H9 (cell line): ENCODE measurements at regions not wholly inside any gene's neighbourhood (a gene's known extent, or its start where the extent isn't known, plus 50 kb on each side); places are given as distances from the start of the nearest gene placed in this dataset.
"Not testable (repeated sequence)": the region's sequence is repeated elsewhere in the genome, so short reads cannot be mapped to it uniquely, and the experiment has no call there.

Source experiments
- DNase-seq: peaks from one replicate; pipeline ENCODE4 v3.0.0-alpha.2; 2017
- H2AFZ ChIP-seq: one replicate; pipeline ENCODE4 v1.6.1; 2013; ENCODE audit warnings: mild to moderate bottlenecking, low read length, control low read depth, moderate library complexity
- H2AK5ac ChIP-seq: 2 replicates; pipeline ENCODE4 v1.6.1; 2013; ENCODE audit warnings: low read length, control low read depth, mixed read lengths; ENCODE audit not compliant: insufficient read length
- H2BK120ac ChIP-seq: one replicate; pipeline ENCODE4 v1.6.1; 2013; ENCODE audit warnings: low read depth, mild to moderate bottlenecking, low read length, control low read depth, inconsistent platforms; ENCODE audit not compliant: poor library complexity, severe bottlenecking
- H2BK12ac ChIP-seq: 2 replicates; pipeline ENCODE4 v1.6.1; 2013; ENCODE audit warnings: low read length, control low read depth, mixed read lengths, low read depth; ENCODE audit not compliant: insufficient read length
- H2BK15ac ChIP-seq: 2 replicates; pipeline ENCODE4 v1.6.1; 2013; ENCODE audit warnings: low read depth, low read length, control low read depth
- H2BK20ac ChIP-seq: one replicate; pipeline ENCODE4 v1.6.1; 2013; ENCODE audit warnings: low read depth, mild to moderate bottlenecking, low read length, control low read depth, inconsistent platforms; ENCODE audit not compliant: poor library complexity, severe bottlenecking
- H2BK5ac ChIP-seq: 2 replicates; pipeline ENCODE4 v1.6.1; 2013; ENCODE audit warnings: low read length, control low read depth, mixed read lengths; ENCODE audit not compliant: insufficient read length
- H3K14ac ChIP-seq: 2 replicates; pipeline ENCODE4 v1.6.1; 2013; ENCODE audit warnings: low read length, control low read depth; ENCODE audit not compliant: insufficient read depth
- H3K18ac ChIP-seq: 2 replicates; pipeline ENCODE4 v1.6.1; 2013; ENCODE audit warnings: low read depth, mild to moderate bottlenecking, mixed read lengths, low read length, control low read depth; ENCODE audit not compliant: insufficient read length
- H3K23ac ChIP-seq: 2 replicates; pipeline ENCODE4 v1.6.1; 2013; ENCODE audit warnings: low read length, control low read depth, mixed read lengths, low read depth; ENCODE audit not compliant: insufficient read length
- H3K23me2 ChIP-seq: 2 replicates; pipeline ENCODE4 v1.6.1; 2013; ENCODE audit warnings: low read depth, mild to moderate bottlenecking, mixed read lengths, low read length, control low read depth; ENCODE audit not compliant: insufficient read length, poor library complexity, severe bottlenecking
- H3K27ac ChIP-seq: 2 replicates; pipeline ENCODE4 v1.5.1; 2013; ENCODE audit warnings: low read length, control low read depth, mixed read lengths, low read depth; ENCODE audit not compliant: insufficient read length
- H3K27me3 ChIP-seq: 2 replicates; pipeline ENCODE4 v1.6.1; 2013; ENCODE audit warnings: low read length, control low read depth, inconsistent platforms; ENCODE audit not compliant: insufficient read depth
- H3K4ac ChIP-seq: 2 replicates; pipeline ENCODE4 v1.6.1; 2013; ENCODE audit warnings: low read depth, mild to moderate bottlenecking, control low read depth, inconsistent platforms, low read length, moderate library complexity
- H3K4me1 ChIP-seq: 2 replicates; pipeline ENCODE4 v1.6.1; 2013; ENCODE audit warnings: low read length, control low read depth, inconsistent platforms; ENCODE audit not compliant: insufficient read depth
- H3K4me2 ChIP-seq: 2 replicates; pipeline ENCODE4 v1.6.1; 2013; ENCODE audit warnings: low read length, control low read depth, mixed read lengths; ENCODE audit not compliant: insufficient read length, insufficient read depth
- H3K56ac ChIP-seq: 2 replicates; pipeline ENCODE4 v1.6.1; 2013; ENCODE audit warnings: low read depth, mild to moderate bottlenecking, mixed read lengths, low read length, control low read depth; ENCODE audit not compliant: insufficient read length
- H3K79me1 ChIP-seq: 2 replicates; pipeline ENCODE4 v1.6.1; 2013; ENCODE audit warnings: low read depth, mild to moderate bottlenecking, moderate library complexity, low read length, control low read depth, inconsistent platforms; ENCODE audit not compliant: insufficient read depth, poor library complexity, severe bottlenecking
- H3K79me2 ChIP-seq: 2 replicates; pipeline ENCODE4 v1.6.1; 2013; ENCODE audit warnings: low read length, control low read depth, inconsistent platforms; ENCODE audit not compliant: insufficient read depth
- H3K9ac ChIP-seq: 2 replicates; pipeline ENCODE4 v1.6.1; 2013; ENCODE audit warnings: low read length, control low read depth, mixed read lengths; ENCODE audit not compliant: insufficient read length; ENCODE audit errors: extremely low read depth
- H3K9me3 ChIP-seq: one replicate; pipeline ENCODE4 v1.6.1; 2013; ENCODE audit warnings: low read depth, low read length, inconsistent platforms; ENCODE audit not compliant: control insufficient read depth
- H3T11ph ChIP-seq: one replicate; pipeline ENCODE4 v1.6.1; 2013; ENCODE audit warnings: mild to moderate bottlenecking, low read length, control low read depth, inconsistent platforms
- H4K20me1 ChIP-seq: one replicate; pipeline ENCODE4 v1.6.1; 2013; ENCODE audit not compliant: control insufficient read depth, insufficient read length, insufficient read depth
- H4K5ac ChIP-seq: 2 replicates; pipeline ENCODE4 v1.6.1; 2013; ENCODE audit warnings: low read depth, mild to moderate bottlenecking, mixed read lengths, low read length, control low read depth; ENCODE audit not compliant: insufficient read length
- H4K8ac ChIP-seq: replicated peaks from 2 replicates; pipeline ENCODE4 v1.6.1; 2013; ENCODE audit warnings: low read length, control low read depth, mixed read lengths, low read depth; ENCODE audit not compliant: insufficient read length
- H4K91ac ChIP-seq: 2 replicates; pipeline ENCODE4 v1.6.1; 2013; ENCODE audit warnings: low read depth, mild to moderate bottlenecking, moderate library complexity, mixed read lengths, low read length, control low read depth; ENCODE audit not compliant: insufficient read length
- H3K27ac Mint-ChIP-seq, 3 experiments: 2 replicates in 2 of 3; 3 replicates in 1 of 3; pipeline ENCODE4 v1.8.0; 2020 to 2021; ENCODE audit warnings: mixed read lengths in 3 of 3, mild to moderate bottlenecking in 1 of 3, moderate library complexity in 1 of 3
- H3K27me3 Mint-ChIP-seq: 2 replicates; pipeline ENCODE4 v1.8.0; 2021; ENCODE audit warnings: low read depth, mild to moderate bottlenecking, moderate library complexity, mixed read lengths
- H3K36me3 Mint-ChIP-seq, 3 experiments: 2 replicates in 2 of 3; 3 replicates in 1 of 3; pipeline ENCODE4 v1.8.0; 2020 to 2021; ENCODE audit warnings: low read depth in 3 of 3, mixed read lengths in 3 of 3; ENCODE audit not compliant: insufficient read depth in 1 of 3
- H3K4me1 Mint-ChIP-seq, 2 experiments: 2 replicates each; pipeline ENCODE4 v1.8.0; 2020; ENCODE audit warnings: mixed read lengths in 2 of 2
- H3K4me3 Mint-ChIP-seq, 2 experiments: 2 replicates in 1 of 2; 3 replicates in 1 of 2; pipeline ENCODE4 v1.8.0; 2020 to 2021; ENCODE audit warnings: mild to moderate bottlenecking in 2 of 2, mixed read lengths in 2 of 2, moderate library complexity in 1 of 2
- H3K9me3 Mint-ChIP-seq, 2 experiments: 2 replicates in 1 of 2; 3 replicates in 1 of 2; pipeline ENCODE4 v1.8.0; 2020; ENCODE audit warnings: mild to moderate bottlenecking in 2 of 2, mixed read lengths in 2 of 2, moderate library complexity in 1 of 2
- WGBS: extraction: QIAGEN DNeasy Blood & Tissue Kit; methylation state at CpG from one replicate; pipeline ENCODE4 v1.1.7; 2013; ENCODE audit warnings: missing lambda C conversion rate, low lambda C conversion rate, mixed read lengths; ENCODE audit not compliant: insufficient read length; ENCODE audit errors: extremely low coverage; 5-methylcytosine and 5-hydroxymethylcytosine counted together

DNA sequence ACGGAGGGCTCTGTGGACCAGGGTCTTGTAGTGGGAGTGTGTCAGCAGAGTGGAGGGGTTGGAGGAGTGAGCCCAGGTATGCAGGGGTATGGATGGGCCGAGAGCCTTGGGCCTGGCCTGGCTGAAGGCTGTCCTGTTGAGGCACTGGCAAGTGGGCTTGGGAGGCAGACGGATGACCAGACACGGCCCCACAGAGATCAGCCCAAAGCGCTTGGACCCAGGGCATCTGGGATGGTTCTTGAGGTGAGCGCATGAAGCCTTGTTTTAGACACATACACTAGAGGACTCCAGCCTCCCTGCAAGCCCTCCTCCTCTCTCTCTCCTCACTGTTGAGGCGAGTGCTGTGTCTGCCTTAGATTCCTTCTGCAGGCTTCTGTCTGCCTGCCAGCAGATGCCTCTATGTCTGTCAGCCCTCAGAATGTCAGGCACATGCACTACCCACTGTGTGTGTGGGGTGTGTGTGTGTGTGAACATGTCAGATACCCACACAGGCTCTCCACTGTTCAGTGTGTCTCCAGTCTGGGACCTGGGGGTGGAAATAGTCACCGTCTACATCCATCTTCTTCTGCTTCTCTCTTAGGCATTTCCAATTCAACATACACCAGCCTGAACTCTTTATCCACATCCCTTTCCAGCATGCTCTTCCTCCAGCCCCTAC lies 218.0 kb upstream of the PLGLB1 start:
- H4K8ac ChIP-seq, H4K5ac ChIP-seq, H3K4ac ChIP-seq, H3K79me2 ChIP-seq, H3K18ac ChIP-seq, DNase-seq, H3K9me3 Mint-ChIP-seq, H3K23ac ChIP-seq, H2AFZ ChIP-seq, H2BK15ac ChIP-seq, H3K4me2 ChIP-seq, H3K14ac ChIP-seq, H3K9me3 ChIP-seq, H3K56ac ChIP-seq, H3K4me1 ChIP-seq, H2BK20ac ChIP-seq, H3K4me1 Mint-ChIP-seq, H3K36me3 Mint-ChIP-seq, H2BK120ac ChIP-seq, H3K9ac ChIP-seq, H3K23me2 ChIP-seq, H3K27ac Mint-ChIP-seq, H2BK12ac ChIP-seq, H3K4me3 Mint-ChIP-seq, H3K27me3 Mint-ChIP-seq, H2BK5ac ChIP-seq, H4K20me1 ChIP-seq, H3K79me1 ChIP-seq, H3K27ac ChIP-seq, H3T11ph ChIP-seq, H4K91ac ChIP-seq, H3K27me3 ChIP-seq, H2AK5ac ChIP-seq: not testable (repeated sequence)
- no CpG with 5 or more reads among the region's 8 CpGs for WGBS

GRCh38 chr2:87246066-87246717 lies 224.5 kb upstream of the PLGLB1 start:
- not testable (repeated sequence) for H2AK5ac ChIP-seq, DNase-seq, H3K79me1 ChIP-seq, H3K23ac ChIP-seq, H3K4me2 ChIP-seq, H2BK5ac ChIP-seq, H3K4me1 ChIP-seq, H3K14ac ChIP-seq, H3K56ac ChIP-seq, H4K8ac ChIP-seq, H4K20me1 ChIP-seq, H2BK12ac ChIP-seq, H4K91ac ChIP-seq, H4K5ac ChIP-seq, H2BK20ac ChIP-seq, H2BK15ac ChIP-seq, H3K4me3 Mint-ChIP-seq, H3K9me3 Mint-ChIP-seq, H3K9ac ChIP-seq, H3K18ac ChIP-seq, H3K4me1 Mint-ChIP-seq, H2BK120ac ChIP-seq, H3K4ac ChIP-seq, H3K27me3 ChIP-seq, H3K23me2 ChIP-seq, H3K9me3 ChIP-seq, H3K27me3 Mint-ChIP-seq, H2AFZ ChIP-seq, H3K36me3 Mint-ChIP-seq, H3K79me2 ChIP-seq, H3T11ph ChIP-seq, H3K27ac ChIP-seq, H3K27ac Mint-ChIP-seq
- no CpG with 5 or more reads among the region's 11 CpGs for WGBS
